Endothelial cell (in vitro differentiated cells): ENCODE measurements at regions not wholly inside any gene's neighbourhood (a gene's known extent, or its start where the extent isn't known, plus 50 kb on each side); places are given as distances from the start of the nearest gene placed in this dataset.

ENCODE experiments used
- DNase-seq: peaks from one replicate; pipeline ENCODE4 v3.0.0; 2021; ENCODE audit warnings: low spot score
- H3K27ac Mint-ChIP-seq: one replicate; pipeline ENCODE4 v1.8.0; 2021; ENCODE audit warnings: mixed read lengths, inconsistent platforms; ENCODE audit not compliant: unreplicated experiment
- H3K27me3 Mint-ChIP-seq: one replicate; pipeline ENCODE4 v1.8.0; 2021; ENCODE audit warnings: mild to moderate bottlenecking, moderate library complexity, mixed read lengths, inconsistent platforms; ENCODE audit not compliant: unreplicated experiment
- H3K36me3 Mint-ChIP-seq: one replicate; pipeline ENCODE4 v1.8.0; 2021; ENCODE audit warnings: mild to moderate bottlenecking, low read depth, mixed read lengths, inconsistent platforms; ENCODE audit not compliant: unreplicated experiment
- H3K4me1 Mint-ChIP-seq: one replicate; pipeline ENCODE4 v1.8.0; 2021; ENCODE audit warnings: mild to moderate bottlenecking, mixed read lengths, inconsistent platforms; ENCODE audit not compliant: unreplicated experiment
- H3K4me3 Mint-ChIP-seq: one replicate; pipeline ENCODE4 v1.8.0; 2021; ENCODE audit warnings: mild to moderate bottlenecking, mixed read lengths, inconsistent platforms; ENCODE audit not compliant: unreplicated experiment
- H3K9me3 Mint-ChIP-seq: one replicate; pipeline ENCODE4 v1.8.0; 2021; ENCODE audit warnings: mixed read lengths, inconsistent platforms; ENCODE audit not compliant: unreplicated experiment
- TF ChIP-seq, protein P1 (sequence below): fragments of 200-600 bp; sonication (generic); IDR thresholded peaks from one replicate; pipeline ENCODE4 v1.5.0; 2021; ENCODE audit warnings: antibody characterized with exemption; ENCODE audit not compliant: unreplicated experiment

DNA sequence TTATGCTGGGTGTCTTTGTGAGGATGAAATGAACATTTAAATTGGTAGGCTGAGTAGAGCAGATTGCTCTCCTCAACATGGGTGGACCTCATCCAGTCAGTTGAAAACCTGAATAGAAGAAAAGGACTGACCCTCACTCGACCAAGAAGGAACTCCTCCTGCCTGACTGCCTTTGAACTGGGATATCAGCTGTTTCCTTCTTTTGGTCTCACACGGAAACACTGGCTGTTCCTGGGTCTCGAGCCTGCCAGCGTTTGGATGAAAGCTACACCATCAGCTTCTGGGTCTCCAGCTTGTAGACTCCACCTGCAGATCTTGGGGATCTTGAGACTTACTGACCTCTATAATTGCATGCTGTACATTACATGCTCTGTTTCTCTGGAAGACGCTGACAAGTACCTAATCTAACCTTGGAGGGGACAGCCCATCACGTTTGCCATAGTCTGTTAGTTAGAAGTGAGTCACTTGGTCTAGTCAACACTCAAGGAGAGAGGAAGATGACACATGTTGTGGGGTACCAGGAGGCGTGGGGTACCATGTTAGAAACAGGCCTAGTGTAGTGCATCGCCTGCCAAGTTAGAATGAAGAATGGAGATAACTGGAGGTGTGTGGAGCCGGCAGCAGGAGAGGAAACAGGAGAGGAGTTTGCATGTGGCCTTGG, 267.0 kb downstream of the MREG start:
- no peak for DNase-seq
- TF ChIP-seq, protein P1, sequence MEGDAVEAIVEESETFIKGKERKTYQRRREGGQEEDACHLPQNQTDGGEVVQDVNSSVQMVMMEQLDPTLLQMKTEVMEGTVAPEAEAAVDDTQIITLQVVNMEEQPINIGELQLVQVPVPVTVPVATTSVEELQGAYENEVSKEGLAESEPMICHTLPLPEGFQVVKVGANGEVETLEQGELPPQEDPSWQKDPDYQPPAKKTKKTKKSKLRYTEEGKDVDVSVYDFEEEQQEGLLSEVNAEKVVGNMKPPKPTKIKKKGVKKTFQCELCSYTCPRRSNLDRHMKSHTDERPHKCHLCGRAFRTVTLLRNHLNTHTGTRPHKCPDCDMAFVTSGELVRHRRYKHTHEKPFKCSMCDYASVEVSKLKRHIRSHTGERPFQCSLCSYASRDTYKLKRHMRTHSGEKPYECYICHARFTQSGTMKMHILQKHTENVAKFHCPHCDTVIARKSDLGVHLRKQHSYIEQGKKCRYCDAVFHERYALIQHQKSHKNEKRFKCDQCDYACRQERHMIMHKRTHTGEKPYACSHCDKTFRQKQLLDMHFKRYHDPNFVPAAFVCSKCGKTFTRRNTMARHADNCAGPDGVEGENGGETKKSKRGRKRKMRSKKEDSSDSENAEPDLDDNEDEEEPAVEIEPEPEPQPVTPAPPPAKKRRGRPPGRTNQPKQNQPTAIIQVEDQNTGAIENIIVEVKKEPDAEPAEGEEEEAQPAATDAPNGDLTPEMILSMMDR = no peak
- no peaks in the 10 kb centered on the region for H3K27me3 Mint-ChIP-seq
- no peaks in the 10 kb centered on the region for H3K36me3 Mint-ChIP-seq
- H3K4me1 Mint-ChIP-seq = peaks cover 3% of the 10 kb centered on the region
- no peak overlapping the region for H3K27ac Mint-ChIP-seq
- no peaks in the 10 kb centered on the region for H3K9me3 Mint-ChIP-seq
- H3K4me3 Mint-ChIP-seq = no peak overlapping the region

DNA sequence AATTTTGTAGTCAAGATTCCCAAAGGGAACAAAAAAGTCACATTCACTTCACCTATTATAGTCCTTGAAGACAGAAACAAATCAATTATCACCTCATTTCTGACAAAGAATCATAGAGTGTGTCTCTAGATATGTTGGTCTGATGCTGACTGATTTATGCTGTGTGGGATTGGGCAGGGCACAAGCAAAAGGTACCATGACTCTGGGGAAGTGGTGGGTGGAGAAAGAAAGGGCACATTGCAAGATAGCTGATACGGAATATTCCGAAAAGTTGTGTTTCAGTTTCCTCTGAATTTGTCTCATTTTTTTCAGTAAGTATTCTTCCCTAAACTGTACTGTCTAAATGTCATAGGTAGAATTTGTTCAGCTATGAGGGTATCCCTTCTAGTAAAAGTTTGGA, 268.0 kb downstream of the MREG start:
- no peak for DNase-seq
- H3K4me3 Mint-ChIP-seq = no peak overlapping the region
- no peaks in the 10 kb centered on the region for H3K27me3 Mint-ChIP-seq
- no peaks in the 10 kb centered on the region for H3K9me3 Mint-ChIP-seq
- no peaks in the 10 kb centered on the region for H3K36me3 Mint-ChIP-seq
- TF ChIP-seq, protein P1 = no peak
- peaks cover 3% of the 10 kb centered on the region for H3K4me1 Mint-ChIP-seq
- H3K27ac Mint-ChIP-seq = no peak overlapping the region

DNA sequence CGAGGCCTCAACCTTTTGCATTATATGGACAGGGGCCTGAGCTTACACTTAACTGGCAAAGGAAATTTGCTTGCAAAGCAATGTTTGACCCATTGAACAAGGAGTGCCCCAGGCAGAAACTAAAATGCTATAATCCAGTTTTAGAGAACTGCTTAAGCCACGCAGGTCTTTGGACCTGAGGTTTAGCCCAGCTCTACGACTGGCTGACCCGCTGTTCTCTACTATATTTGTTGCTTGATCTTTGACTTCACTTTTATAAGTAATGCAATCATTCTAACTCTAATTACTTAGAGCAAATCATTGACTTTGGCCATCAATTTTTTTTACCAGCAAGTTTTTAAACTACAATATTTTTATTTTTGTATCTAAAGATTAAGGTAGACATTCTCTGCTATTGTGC, 268.8 kb downstream of the MREG start:
- TF ChIP-seq, protein P1 = no peak
- Mint-ChIP-seq H3K9me3 (no peaks in the 10 kb centered on the region), H3K27ac (no peak overlapping the region)

DNA sequence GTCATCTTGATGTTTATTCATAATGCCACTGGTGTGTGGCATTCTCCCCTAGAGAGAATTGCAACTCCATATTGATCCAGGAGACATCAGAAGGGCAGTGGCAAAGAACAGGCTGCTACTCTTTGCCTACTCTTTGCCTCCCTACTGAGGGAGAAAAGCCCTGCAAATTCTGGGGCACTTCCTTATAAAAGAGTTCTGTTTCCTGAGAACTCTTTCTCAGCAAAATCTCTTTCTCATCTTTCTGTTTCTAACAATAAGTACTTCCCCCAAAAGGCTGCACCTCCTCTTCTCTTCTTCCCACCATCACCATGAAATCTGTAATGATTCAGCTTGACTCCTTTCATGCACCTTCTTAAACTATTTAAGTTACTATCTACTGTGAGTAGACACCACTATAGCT, 270.3 kb downstream of the MREG start:
- Mint-ChIP-seq H3K36me3 (no peaks in the 10 kb centered on the region), H3K9me3 (no peaks in the 10 kb centered on the region), H3K4me1 (peaks cover 10% of the 10 kb centered on the region), H3K4me3 (no peak overlapping the region), H3K27me3 (no peaks in the 10 kb centered on the region), H3K27ac (no peak overlapping the region)
- TF ChIP-seq, protein P1 = no peak
- DNase-seq = no peak

More for the DNA sequence above, 268.8 kb downstream of the MREG start:
- H3K4me3 Mint-ChIP-seq = no peak overlapping the region
- H3K36me3 Mint-ChIP-seq = no peaks in the 10 kb centered on the region
- H3K4me1 Mint-ChIP-seq = peaks cover 3% of the 10 kb centered on the region
- H3K27me3 Mint-ChIP-seq = no peaks in the 10 kb centered on the region
- no peak for DNase-seq

DNA sequence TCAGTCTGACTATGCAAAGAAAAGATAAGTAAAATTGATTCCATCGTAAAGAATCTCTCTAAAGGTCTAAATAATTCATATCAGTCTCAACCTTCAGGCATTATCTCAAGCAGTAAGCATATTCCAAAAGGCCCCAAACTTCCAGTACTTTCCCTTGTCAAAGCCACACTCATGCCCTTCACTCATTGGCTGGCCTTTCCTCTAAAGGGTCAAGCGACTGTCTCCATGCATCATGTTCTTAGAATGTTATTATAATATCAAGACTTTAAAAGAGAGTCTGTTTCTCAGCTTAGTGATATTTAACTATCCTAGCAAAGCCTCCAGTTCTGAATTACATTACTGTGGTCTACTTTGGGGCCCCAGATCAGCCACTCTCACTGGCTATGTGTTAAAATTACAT, 271.3 kb downstream of the MREG start:
- Mint-ChIP-seq H3K4me1 (peaks cover 15% of the 10 kb centered on the region), H3K9me3 (no peaks in the 10 kb centered on the region), H3K4me3 (no peak overlapping the region), H3K36me3 (no peaks in the 10 kb centered on the region), H3K27me3 (peaks cover 3% of the 10 kb centered on the region), H3K27ac (no peak overlapping the region)
- TF ChIP-seq, protein P1 = no peak
- DNase-seq = no peak
